ENCODE measurements at regions not wholly inside any gene's neighbourhood (a gene's known extent, or its start where the extent isn't known, plus 50 kb on each side); places are given as distances from the start of the nearest gene placed in this dataset.

- Histone ChIP-seq H3K4me3 (no peak overlapping the region), H3K27me3 (no peaks in the 10 kb centered on the region), H3K36me3 (no peaks in the 10 kb centered on the region), H3K9me3 (ENCODE audit: low read depth) (no peaks in the 10 kb centered on the region), H3K27ac (no peak overlapping the region), H3K4me1 (ENCODE audit: low read depth) (no peaks in the 10 kb centered on the region)
- TF ChIP-seq, protein P1, sequence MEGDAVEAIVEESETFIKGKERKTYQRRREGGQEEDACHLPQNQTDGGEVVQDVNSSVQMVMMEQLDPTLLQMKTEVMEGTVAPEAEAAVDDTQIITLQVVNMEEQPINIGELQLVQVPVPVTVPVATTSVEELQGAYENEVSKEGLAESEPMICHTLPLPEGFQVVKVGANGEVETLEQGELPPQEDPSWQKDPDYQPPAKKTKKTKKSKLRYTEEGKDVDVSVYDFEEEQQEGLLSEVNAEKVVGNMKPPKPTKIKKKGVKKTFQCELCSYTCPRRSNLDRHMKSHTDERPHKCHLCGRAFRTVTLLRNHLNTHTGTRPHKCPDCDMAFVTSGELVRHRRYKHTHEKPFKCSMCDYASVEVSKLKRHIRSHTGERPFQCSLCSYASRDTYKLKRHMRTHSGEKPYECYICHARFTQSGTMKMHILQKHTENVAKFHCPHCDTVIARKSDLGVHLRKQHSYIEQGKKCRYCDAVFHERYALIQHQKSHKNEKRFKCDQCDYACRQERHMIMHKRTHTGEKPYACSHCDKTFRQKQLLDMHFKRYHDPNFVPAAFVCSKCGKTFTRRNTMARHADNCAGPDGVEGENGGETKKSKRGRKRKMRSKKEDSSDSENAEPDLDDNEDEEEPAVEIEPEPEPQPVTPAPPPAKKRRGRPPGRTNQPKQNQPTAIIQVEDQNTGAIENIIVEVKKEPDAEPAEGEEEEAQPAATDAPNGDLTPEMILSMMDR (IDR thresholded peaks at IDR 0.05; ENCODE audit: low read depth, low read length) = no peak
- no peak for DNase-seq (ENCODE audit: low read depth in 1 of 2, low spot score in 1 of 2)
Measured at GRCh38 chr12:127431177-127431576, 835.8 kb upstream of the TMEM132C start.

- H3K36me3 ChIP-seq = no peaks in the 10 kb centered on the region
- no peaks in the 10 kb centered on the region for H3K4me1 ChIP-seq (ENCODE audit: low read depth)
- H3K4me3 ChIP-seq = no peak overlapping the region
- no peak for DNase-seq (ENCODE audit: low read depth in 1 of 2, low spot score in 1 of 2)
- TF ChIP-seq, protein P1 (IDR thresholded peaks at IDR 0.05; ENCODE audit: low read depth, low read length) = no peak
- no peaks in the 10 kb centered on the region for H3K27me3 ChIP-seq
- no peaks in the 10 kb centered on the region for H3K9me3 ChIP-seq (ENCODE audit: low read depth)
- no peak overlapping the region for H3K27ac ChIP-seq
Measured at GRCh38 chr12:127431594-127431993, 835.4 kb upstream of the TMEM132C start.

DNA sequence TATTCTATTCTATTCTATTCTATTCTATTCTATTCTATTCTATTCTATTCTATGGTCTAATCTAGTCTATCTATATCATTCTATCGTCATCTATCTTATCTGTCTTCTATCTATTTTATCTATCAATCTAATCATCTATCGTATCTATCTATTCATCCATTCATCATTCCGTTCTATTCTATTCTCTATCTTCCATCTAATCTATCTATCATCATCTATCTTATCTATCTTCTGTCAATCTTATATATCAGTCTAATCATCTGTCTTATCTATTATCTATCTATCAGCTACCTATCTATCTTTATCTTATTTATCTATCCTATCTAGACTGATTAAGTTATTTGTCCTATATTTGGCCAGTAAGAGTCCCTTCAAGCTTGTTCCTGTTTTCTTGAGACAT is 831.5 kb upstream of the TMEM132C start:
- H3K4me3 ChIP-seq = no peak overlapping the region
- TF ChIP-seq, protein P1 (IDR thresholded peaks at IDR 0.05; ENCODE audit: low read depth, low read length) = no peak

DNA sequence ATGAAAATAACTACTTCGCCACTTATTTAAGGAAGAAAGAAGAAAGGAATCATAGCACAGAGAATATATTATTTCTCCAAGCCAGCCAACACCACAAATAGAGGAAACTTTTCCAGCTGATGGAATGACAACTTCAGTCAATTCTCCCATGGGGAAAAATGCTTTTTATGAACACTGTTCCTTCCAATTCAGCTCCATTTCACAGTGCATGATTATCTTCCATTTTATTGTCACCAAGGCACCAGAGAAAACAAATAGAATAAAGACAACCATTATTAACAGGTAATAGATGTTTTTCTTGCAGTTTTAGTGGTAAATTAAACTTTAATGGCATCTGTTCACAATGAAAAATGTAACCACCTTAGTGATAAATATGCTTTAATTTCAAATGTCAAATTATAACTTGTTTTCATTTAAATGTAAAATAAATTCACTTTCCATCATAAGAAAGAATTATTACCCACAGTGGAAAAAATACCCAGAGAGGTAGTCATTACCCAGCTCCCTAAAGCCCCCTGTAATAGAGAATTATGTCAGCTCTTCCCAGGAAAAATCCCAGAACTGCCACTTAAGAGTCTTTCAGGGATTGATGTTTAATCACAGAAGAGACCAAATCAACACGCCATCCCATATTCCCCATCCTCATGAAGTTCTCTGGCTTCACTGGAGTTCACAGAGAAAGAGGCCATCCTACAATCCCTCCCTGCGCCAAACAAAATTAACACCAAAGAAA is 828.3 kb upstream of the TMEM132C start:
- Histone ChIP-seq H3K9me3 (ENCODE audit: low read depth) (no peaks in the 10 kb centered on the region), H3K27me3 (no peaks in the 10 kb centered on the region), H3K36me3 (no peaks in the 10 kb centered on the region), H3K4me3 (no peak overlapping the region), H3K4me1 (ENCODE audit: low read depth) (no peaks in the 10 kb centered on the region), H3K27ac (no peak overlapping the region)
- TF ChIP-seq, protein P1 (IDR thresholded peaks at IDR 0.05; ENCODE audit: low read depth, low read length) = no peak
- no peak for DNase-seq (ENCODE audit: low read depth in 1 of 2, low spot score in 1 of 2)

More for the DNA sequence above, 831.5 kb upstream of the TMEM132C start:
- Histone ChIP-seq H3K4me1 (ENCODE audit: low read depth) (no peaks in the 10 kb centered on the region), H3K9me3 (ENCODE audit: low read depth) (no peaks in the 10 kb centered on the region), H3K27me3 (no peaks in the 10 kb centered on the region), H3K36me3 (no peaks in the 10 kb centered on the region), H3K27ac (no peak overlapping the region)
- DNase-seq (ENCODE audit: low read depth in 1 of 2, low spot score in 1 of 2) = no peak

DNA sequence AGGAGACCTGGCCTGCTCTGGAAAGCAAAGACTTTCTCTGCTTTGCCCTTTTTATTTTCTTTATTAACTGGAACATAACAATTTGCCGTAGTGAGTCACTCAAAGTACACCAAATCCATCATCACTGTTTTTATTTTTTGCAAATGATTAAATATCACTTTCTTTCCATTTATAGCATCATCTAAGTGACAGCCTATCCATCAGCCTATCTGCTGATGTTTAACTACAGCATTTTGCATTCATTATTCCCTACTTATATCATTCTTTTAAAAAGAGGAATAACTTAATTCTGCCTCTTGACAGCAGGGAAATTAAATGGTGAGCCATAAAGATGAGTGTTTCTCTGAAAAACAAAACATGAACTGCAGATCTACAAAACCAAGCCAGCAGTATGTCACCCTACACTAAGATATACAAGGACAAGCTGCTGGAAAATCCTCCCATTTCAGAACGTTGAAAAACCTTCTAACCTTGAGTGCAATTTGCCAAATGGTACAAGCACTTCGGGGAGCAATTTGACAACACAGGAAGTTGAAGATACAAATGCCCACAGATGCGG is 821.3 kb upstream of the TMEM132C start:
- DNase-seq (ENCODE audit: low read depth in 1 of 2, low spot score in 1 of 2) = no peak
- TF ChIP-seq, protein P1 (IDR thresholded peaks at IDR 0.05; ENCODE audit: low read depth, low read length) = no peak
- Histone ChIP-seq H3K36me3 (no peaks in the 10 kb centered on the region), H3K27me3 (no peaks in the 10 kb centered on the region), H3K27ac (no peak overlapping the region), H3K4me1 (ENCODE audit: low read depth) (no peaks in the 10 kb centered on the region), H3K4me3 (no peak overlapping the region), H3K9me3 (ENCODE audit: low read depth) (no peaks in the 10 kb centered on the region)
